Suprapubic skin (tissue), 3 donors: ENCODE measurements at regions not wholly inside any gene's neighbourhood (a gene's known extent, or its start where the extent isn't known, plus 50 kb on each side); places are given as distances from the start of the nearest gene placed in this dataset.

Experiments
- CTCF ChIP-seq, 2 donors: fragments of 200-600 bp in 1 of 2; fragments of 450-650 bp in 1 of 2; sonication (generic) in 1 of 2; IDR thresholded peaks; one replicate each; pipeline ENCODE4 v1.5.1; 2016 to 2019; ENCODE audit warnings: antibody characterized with exemption in 2 of 2, mild to moderate bottlenecking in 1 of 2, moderate library complexity in 1 of 2
- EP300 ChIP-seq: sonication (generic); formaldehyde crosslinking; IDR thresholded peaks from one replicate; pipeline ENCODE4 v1.6.1; 2017; ENCODE audit warnings: antibody characterized with exemption
- POLR2A ChIP-seq, 2 donors: fragments of 450-650 bp; IDR thresholded peaks; one replicate each; pipeline ENCODE4 v1.6.1; 2017; ENCODE audit warnings: antibody characterized with exemption in 2 of 2, mild to moderate bottlenecking in 2 of 2, moderate library complexity in 2 of 2

DNA sequence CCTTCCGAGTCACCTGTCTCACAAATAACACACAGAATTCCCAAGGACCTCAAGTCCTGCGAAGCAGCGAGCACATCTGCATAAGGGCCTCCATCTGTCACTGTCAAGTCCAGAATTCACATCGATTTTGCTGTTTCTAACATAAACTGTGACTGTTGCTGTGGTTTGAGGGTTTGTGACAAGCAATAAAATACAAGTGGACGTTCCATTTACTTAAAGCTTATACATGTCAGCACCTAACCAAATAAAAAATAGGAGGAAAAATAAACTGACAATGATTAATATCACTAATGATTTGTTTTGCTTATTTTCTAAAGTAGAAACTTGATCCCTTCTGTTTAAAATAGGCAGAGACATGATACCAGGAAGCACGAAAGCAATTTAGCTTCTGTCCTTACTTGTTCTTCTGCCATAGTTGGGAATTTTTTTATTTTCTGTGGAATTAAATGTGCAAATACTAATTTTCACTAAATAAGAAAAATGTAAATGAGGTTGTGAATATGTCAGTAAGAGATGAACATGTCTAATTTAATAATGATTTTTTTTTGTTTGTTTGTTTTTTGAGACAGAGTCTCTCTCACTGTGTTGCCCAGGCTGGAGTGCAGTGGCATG lies 279.1 kb downstream of the FGF9 start:
- TF ChIP-seq CTCF (IDR thresholded peaks at IDR 0.05) (no peak), POLR2A (IDR thresholded peaks at IDR 0.05) (no peak), EP300 (no peak)
